ENCODE measurements at regions not wholly inside any gene's neighbourhood (a gene's known extent, or its start where the extent isn't known, plus 50 kb on each side); places are given as distances from the start of the nearest gene placed in this dataset.

DNA sequence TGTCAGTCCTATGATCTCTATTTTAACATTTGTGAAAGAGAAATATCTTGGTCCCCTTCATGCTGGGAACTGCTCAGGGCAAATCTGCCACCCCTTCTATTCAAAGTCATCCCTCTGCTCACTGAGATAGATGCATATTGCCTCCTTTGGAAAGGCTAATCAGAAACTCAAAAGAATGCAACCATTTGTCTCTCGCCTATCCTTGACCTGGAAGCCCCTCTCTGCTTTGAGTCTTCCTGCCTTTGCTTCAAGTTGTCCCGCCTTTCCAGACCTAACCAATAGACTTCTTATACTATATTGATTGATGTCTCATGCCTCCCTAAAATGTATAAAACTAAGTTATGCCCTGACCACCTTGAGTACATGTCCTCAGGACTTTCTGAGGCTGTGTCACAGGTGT, 97.0 kb downstream of the PSAT1 start:
- Histone ChIP-seq H3K36me3 (no peaks in the 10 kb centered on the region), H3K27me3 (peaks cover 0 to 5% (median 0%) of the 10 kb centered on the region in 3 donors), H3K27ac (no peak overlapping the region), H3K4me3 (no peak overlapping the region), H3K4me1 (no peaks in the 10 kb centered on the region), H3K9me3 (peaks cover 0 to 11% (median 9%) of the 10 kb centered on the region in 4 donors)
- intact Hi-C loops (cut with DNase I; ENCODE audit: low total_unique reads), result no loop called here
- TF ChIP-seq POLR2A (IDR thresholded peaks at IDR 0.05), result no peak
- TF ChIP-seq, protein P1, sequence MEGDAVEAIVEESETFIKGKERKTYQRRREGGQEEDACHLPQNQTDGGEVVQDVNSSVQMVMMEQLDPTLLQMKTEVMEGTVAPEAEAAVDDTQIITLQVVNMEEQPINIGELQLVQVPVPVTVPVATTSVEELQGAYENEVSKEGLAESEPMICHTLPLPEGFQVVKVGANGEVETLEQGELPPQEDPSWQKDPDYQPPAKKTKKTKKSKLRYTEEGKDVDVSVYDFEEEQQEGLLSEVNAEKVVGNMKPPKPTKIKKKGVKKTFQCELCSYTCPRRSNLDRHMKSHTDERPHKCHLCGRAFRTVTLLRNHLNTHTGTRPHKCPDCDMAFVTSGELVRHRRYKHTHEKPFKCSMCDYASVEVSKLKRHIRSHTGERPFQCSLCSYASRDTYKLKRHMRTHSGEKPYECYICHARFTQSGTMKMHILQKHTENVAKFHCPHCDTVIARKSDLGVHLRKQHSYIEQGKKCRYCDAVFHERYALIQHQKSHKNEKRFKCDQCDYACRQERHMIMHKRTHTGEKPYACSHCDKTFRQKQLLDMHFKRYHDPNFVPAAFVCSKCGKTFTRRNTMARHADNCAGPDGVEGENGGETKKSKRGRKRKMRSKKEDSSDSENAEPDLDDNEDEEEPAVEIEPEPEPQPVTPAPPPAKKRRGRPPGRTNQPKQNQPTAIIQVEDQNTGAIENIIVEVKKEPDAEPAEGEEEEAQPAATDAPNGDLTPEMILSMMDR (IDR thresholded peaks at IDR 0.05), result no peak
- no peak for TF ChIP-seq EP300 (IDR thresholded peaks at IDR 0.05)
- whole genome bisulfite sequencing, 5 donors, result 85 to 96% (median 89%) methylated on average over 2 of the region's 2 CpGs
- DNase-seq, result no peak

DNA sequence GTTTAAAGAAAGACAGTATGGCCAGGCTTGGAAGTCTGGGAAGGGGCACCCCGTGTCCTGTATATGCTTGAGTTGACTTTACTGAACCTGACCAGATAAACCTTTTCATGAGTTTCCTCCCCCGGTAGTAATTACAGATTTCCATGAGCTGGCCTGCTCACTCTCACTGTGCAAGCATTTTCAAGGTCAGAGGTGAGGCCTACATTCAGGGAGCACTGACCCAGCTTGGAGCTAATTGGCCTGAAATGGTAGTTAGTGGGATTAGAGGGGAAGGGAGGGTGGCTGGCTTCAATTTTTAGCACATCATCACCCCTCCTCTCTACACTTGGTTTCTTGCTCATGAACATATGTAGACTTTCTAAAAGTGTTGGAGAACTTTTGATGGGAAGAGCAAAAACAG, 99.2 kb downstream of the PSAT1 start:
- TF ChIP-seq, protein P1 (IDR thresholded peaks at IDR 0.05), result no peak
- no peak for TF ChIP-seq POLR2A (IDR thresholded peaks at IDR 0.05)
- TF ChIP-seq POLR2AphosphoS5 (IDR thresholded peaks at IDR 0.05), result no peak
- TF ChIP-seq EP300 (IDR thresholded peaks at IDR 0.05), result no peak
- H3K27me3 ChIP-seq, result peaks cover 0 to 5% (median 0%) of the 10 kb centered on the region in 3 donors

DNA sequence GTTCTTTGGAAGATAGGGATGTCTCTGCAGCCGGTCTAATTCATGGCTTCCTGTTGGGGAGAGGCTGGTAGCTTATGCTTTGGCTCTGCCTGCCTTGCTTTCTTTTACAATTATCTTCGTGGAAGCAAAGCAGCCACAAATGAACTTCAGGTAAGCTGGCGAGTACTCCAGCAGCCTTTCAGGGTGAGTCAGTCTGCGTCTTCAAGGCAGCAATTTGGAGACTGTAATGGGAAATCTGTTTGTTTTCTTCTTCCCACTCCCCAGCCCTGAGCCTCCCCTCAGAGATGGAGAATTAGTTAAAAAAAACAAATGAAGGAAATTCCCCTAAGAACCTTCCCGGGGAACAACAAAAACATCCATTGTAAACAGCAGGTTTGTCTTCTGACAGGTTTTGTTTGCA, 100.1 kb downstream of the PSAT1 start:
- no peak for DNase-seq
- intact Hi-C loops (cut with DNase I; ENCODE audit: low total_unique reads), result no loop called here
- Histone ChIP-seq H3K27me3 (peaks cover 0 to 5% (median 0%) of the 10 kb centered on the region in 3 donors), H3K36me3 (no peaks in the 10 kb centered on the region), H3K4me1 (no peaks in the 10 kb centered on the region), H3K4me3 (no peak overlapping the region), H3K9me3 (peaks cover 0 to 11% (median 9%) of the 10 kb centered on the region in 4 donors), H3K27ac (no peak overlapping the region)
- TF ChIP-seq POLR2AphosphoS5 (IDR thresholded peaks at IDR 0.05), result no peak
- TF ChIP-seq, protein P1 (IDR thresholded peaks at IDR 0.05), result no peak
- TF ChIP-seq POLR2A (IDR thresholded peaks at IDR 0.05), result no peak
- TF ChIP-seq EP300 (IDR thresholded peaks at IDR 0.05), result no peak
- 27 to 47% (median 33%) methylated on average over 5 of the region's 5 CpGs for WGBS, 5 donors

More for the DNA sequence above, 99.2 kb downstream of the PSAT1 start:
- Histone ChIP-seq H3K27ac (no peak overlapping the region), H3K4me3 (no peak overlapping the region), H3K4me1 (no peaks in the 10 kb centered on the region), H3K36me3 (no peaks in the 10 kb centered on the region), H3K9me3 (peaks cover 0 to 11% (median 9%) of the 10 kb centered on the region in 4 donors)
- intact Hi-C loops (cut with DNase I; ENCODE audit: low total_unique reads), result no loop called here
- 63 to 81% (median 67%) methylated on average over 2 of the region's 2 CpGs for WGBS, 5 donors
- no peak for DNase-seq

DNA sequence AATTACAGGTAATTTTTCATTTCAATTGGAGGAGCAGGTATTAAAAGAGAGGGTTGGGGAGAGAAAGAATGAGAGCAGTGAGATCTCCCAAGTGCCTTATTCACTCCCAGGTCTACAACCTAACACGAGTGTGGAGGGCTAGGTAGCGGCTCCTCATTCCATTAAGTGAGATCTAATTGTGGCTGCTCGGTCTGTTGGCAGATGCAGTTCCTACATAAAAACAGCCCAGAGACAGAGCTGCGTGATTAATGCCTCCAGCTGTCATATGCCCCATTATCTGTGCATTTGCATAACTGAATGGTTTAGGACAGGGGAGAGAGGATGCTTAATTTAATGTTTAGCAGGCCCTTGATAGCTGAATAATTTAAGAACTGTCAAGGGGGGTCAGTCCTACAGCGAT, 100.5 kb downstream of the PSAT1 start:
- intact Hi-C loops (cut with DNase I; ENCODE audit: low total_unique reads), result no loop called here
- Histone ChIP-seq H3K9me3 (peaks cover 0 to 11% (median 9%) of the 10 kb centered on the region in 4 donors), H3K27ac (no peak overlapping the region), H3K36me3 (no peaks in the 10 kb centered on the region), H3K27me3 (peaks cover 0 to 5% (median 0%) of the 10 kb centered on the region in 3 donors), H3K4me1 (no peaks in the 10 kb centered on the region), H3K4me3 (no peak overlapping the region)
- WGBS, 5 donors, result 34 to 47% (median 41%) methylated on average over 5 of the region's 5 CpGs
- TF ChIP-seq POLR2A (IDR thresholded peaks at IDR 0.05) (no peak), POLR2AphosphoS5 (IDR thresholded peaks at IDR 0.05) (no peak), EP300 (IDR thresholded peaks at IDR 0.05) (no peak)
- TF ChIP-seq, protein P1 (IDR thresholded peaks at IDR 0.05), result no peak
- peak in 1 of 2 donors; percentile 53 for DNase-seq

All from stomach (tissue), 8 donors.